ENCODE measurements at regions not wholly inside any gene's neighbourhood (a gene's known extent, or its start where the extent isn't known, plus 50 kb on each side); places are given as distances from the start of the nearest gene placed in this dataset.

DNA sequence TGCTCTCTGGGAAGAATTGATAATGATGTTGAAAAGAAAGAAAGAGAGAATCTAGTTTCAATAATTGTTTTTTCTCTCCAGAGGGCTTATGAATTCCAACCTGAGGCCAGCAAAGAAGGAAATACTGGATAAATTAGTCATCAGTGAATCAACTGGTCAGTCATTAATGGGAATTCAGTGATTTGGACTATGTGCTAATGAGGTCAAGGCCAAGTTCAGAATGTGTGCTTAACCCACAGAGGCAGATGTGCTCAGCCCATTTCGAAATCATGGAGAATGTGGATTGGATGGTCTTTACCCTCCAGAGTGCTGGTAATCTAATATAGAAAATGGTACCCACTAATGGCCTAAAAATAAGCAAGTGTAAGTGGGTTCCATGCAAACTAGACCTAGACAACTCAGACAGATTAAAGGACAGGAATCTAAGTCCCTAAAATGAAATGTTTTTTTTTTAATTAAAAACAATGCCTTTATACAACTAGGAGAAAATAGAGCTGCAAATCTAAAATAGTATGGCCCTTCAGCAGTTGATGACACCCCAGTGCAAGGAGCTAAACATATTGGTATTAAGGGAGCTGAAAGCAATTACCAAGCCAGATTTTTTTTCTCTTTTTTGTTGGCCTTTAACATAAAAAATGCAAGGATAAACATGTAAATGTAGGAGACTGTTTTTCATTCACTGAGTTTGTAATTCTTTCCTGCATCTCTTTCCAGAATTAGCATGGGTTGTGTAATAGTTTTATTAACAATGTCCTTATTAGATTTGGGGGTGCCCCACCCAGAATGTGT is 296.9 kb downstream of the SATB2 start:
- peak; percentile 87 for DNase-seq (ENCODE audit: low read depth)
- no peak overlapping the region for H3K4me3 ChIP-seq (ENCODE audit: low read length)
- TF ChIP-seq CTCF (conservative IDR thresholded peaks at IDR 0.05; ENCODE audit: low read depth, low read length), result no peak

GRCh38 chr2:199160081-199160480 is 297.7 kb downstream of the SATB2 start:
- DNase-seq (ENCODE audit: low read depth), result no peak
- TF ChIP-seq CTCF (conservative IDR thresholded peaks at IDR 0.05; ENCODE audit: low read depth, low read length), result no peak
- H3K4me3 ChIP-seq (ENCODE audit: low read length), result no peak overlapping the region

- H3K4me3 ChIP-seq (ENCODE audit: low read length), result no peak overlapping the region
- no peak for TF ChIP-seq CTCF (conservative IDR thresholded peaks at IDR 0.05; ENCODE audit: low read depth, low read length)
- DNase-seq (ENCODE audit: low read depth), result no peak
These were observed 309.5 kb downstream of the SATB2 start for GRCh38 chr2:199148076-199148845.

DNA sequence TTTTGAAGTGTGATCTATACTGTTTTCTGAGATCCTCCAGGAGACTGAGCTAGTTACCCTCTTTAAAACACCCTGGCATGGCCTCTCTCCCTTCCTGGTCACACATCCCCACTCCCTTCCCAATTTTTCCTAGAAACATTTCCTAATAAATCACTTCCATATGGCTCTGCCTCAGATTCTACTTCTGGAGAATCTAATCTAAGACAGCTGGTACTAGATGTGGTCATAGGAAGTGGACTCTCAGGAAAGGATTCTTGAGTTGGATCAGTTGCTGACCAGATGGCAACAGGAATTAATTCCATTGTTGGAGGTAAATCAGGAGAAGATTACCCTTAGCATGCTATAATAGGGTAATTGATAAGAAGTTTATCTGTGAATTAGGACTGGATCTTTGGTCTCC is 310.5 kb downstream of the SATB2 start:
- no peak for TF ChIP-seq CTCF (conservative IDR thresholded peaks at IDR 0.05; ENCODE audit: low read depth, low read length)
- no peak overlapping the region for H3K4me3 ChIP-seq (ENCODE audit: low read length)
- DNase-seq (ENCODE audit: low read depth), result no peak

DNA sequence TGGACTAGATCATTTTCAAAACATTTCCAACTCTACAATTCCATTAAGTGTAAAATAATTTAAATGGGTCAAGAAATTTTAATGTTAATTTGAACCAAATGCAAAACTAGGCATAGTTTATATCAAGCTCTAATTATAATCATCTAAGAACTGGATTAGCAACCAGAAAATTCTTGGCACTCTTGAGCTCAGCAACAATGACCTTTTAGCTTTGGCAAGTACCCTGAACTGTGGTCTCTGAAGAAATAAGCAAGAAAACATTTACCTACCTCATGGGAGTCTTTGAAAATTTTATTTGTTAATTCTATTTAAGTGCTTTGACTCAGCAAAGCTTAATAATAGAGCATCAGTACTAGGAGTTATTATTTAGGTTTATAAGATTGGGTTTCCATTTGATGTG is 313.2 kb downstream of the SATB2 start:
- no peak for TF ChIP-seq CTCF (conservative IDR thresholded peaks at IDR 0.05; ENCODE audit: low read depth, low read length)
- DNase-seq (ENCODE audit: low read depth), result peak; percentile 79
- H3K4me3 ChIP-seq (ENCODE audit: low read length), result no peak overlapping the region

DNA sequence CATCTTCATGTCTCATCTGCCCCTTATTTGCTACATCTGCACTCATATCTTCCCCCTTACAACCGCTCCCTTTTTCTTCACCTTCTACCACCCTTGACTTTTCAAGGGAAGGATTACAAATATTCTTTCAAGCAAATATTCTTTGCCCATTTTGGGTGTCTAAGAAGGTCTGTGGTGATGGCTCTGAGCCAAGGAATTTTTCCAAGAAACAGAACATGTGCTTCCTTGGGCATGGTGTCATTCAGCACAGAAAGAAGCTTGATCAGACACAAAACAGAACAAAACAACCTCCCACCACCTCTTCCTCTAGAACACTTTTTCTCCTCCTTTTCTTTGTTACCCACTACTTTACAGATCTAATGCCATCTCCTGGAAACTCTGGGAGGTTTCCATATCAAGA is 313.7 kb downstream of the SATB2 start:
- TF ChIP-seq CTCF (conservative IDR thresholded peaks at IDR 0.05; ENCODE audit: low read depth, low read length), result no peak
- no peak overlapping the region for H3K4me3 ChIP-seq (ENCODE audit: low read length)
- peak; percentile 64 for DNase-seq (ENCODE audit: low read depth)

DNA sequence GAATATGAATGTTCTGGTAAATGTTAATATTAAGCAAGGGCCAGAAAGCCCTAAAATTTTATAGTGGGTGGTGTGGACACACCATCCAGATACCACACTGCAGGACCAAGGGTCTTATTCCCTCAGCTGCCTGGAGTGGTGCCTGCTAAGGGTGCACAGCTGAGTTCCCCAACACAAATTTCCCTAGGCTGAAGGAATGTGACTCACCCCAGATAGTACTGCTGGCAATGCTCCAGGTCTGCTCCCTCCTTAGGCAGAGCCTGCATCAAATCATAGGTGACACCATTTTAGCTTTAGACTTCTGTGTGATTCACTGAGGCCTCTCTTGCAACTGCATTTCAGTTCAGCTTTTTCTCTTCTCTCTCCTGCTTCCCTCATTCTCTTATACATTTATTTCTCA is 321.1 kb downstream of the SATB2 start:
- H3K4me3 ChIP-seq (ENCODE audit: low read length), result no peak overlapping the region
- peak; percentile 55 for DNase-seq (ENCODE audit: low read depth)
- TF ChIP-seq CTCF (conservative IDR thresholded peaks at IDR 0.05; ENCODE audit: low read depth, low read length), result no peak

Data from retinal pigment epithelial cell (primary cell).